ENCODE measurements at regions not wholly inside any gene's neighbourhood (a gene's known extent, or its start where the extent isn't known, plus 50 kb on each side); places are given as distances from the start of the nearest gene placed in this dataset.

- TF ChIP-seq POLR2A (IDR thresholded peaks at IDR 0.05; ENCODE audit: low read length) (no peak), GATA1 (IDR thresholded peaks at IDR 0.05; ENCODE audit: low read depth, low read length) (no peak)
Observed at GRCh38 chr6:10033223-10033829, 381.5 kb downstream of the TFAP2A start.
